HUES48 (cell line): ENCODE measurements at regions not wholly inside any gene's neighbourhood (a gene's known extent, or its start where the extent isn't known, plus 50 kb on each side); places are given as distances from the start of the nearest gene placed in this dataset.

Experiments
- H3K27ac ChIP-seq: one replicate; pipeline ENCODE4 v1.7.0; 2013; ENCODE audit warnings: low read depth, low read length, inconsistent platforms
- H3K27me3 ChIP-seq: 2 replicates; pipeline ENCODE4 v1.6.1; 2013; ENCODE audit warnings: mild to moderate bottlenecking, low read length; ENCODE audit not compliant: control insufficient read depth, insufficient read depth
- H3K36me3 ChIP-seq: 2 replicates; pipeline ENCODE4 v1.6.1; 2013; ENCODE audit warnings: low read length; ENCODE audit not compliant: control insufficient read depth, insufficient read depth
- H3K4me1 ChIP-seq: 2 replicates; pipeline ENCODE4 v1.6.1; 2013; ENCODE audit warnings: mild to moderate bottlenecking, low read length; ENCODE audit not compliant: control insufficient read depth, insufficient read depth
- H3K4me3 ChIP-seq: 2 replicates; pipeline ENCODE4 v1.5.1; 2013; ENCODE audit warnings: mild to moderate bottlenecking, low read depth, low read length
- H3K9ac ChIP-seq: 2 replicates; pipeline ENCODE4 v1.6.1; 2013; ENCODE audit warnings: mild to moderate bottlenecking, low read depth, low read length, moderate library complexity
- H3K9me3 ChIP-seq: 2 replicates; pipeline ENCODE4 v1.6.1; 2013; ENCODE audit warnings: low read length; ENCODE audit not compliant: control insufficient read depth, insufficient read depth

GRCh38 chr2:176704282-176704858 is 435.1 kb downstream of the MTX2 start:
- Histone ChIP-seq H3K36me3 (no peaks in the 10 kb centered on the region), H3K4me1 (peaks cover 7% of the 10 kb centered on the region), H3K27me3 (no peaks in the 10 kb centered on the region), H3K9ac (no peak overlapping the region), H3K4me3 (no peak overlapping the region), H3K9me3 (no peaks in the 10 kb centered on the region), H3K27ac (no peak overlapping the region)

- Histone ChIP-seq H3K27ac (no peak overlapping the region), H3K36me3 (no peaks in the 10 kb centered on the region), H3K9me3 (no peaks in the 10 kb centered on the region), H3K4me1 (no peaks in the 10 kb centered on the region), H3K9ac (no peak overlapping the region), H3K27me3 (no peaks in the 10 kb centered on the region), H3K4me3 (no peak overlapping the region)
Observed at GRCh38 chr2:176709149-176709951, 440.1 kb downstream of the MTX2 start.

DNA sequence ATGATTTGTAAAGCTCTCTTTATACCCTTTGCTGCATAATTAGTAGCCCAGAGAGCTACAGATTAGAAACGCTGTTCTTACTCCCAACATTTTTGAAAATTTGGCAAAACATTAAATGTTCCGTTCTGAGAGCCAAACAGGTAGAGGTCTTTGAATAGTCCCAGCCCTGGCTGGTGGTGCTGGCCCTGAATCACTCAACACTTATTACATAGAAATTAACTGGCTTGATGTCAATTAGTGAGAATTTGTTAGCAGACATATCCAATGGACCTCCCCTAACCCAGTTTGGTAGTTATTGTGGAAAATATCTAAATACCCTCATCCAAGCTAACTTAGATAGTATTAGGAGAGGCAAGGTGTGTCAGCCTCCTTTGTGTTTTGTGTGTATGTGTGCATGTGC is 440.7 kb downstream of the MTX2 start:
- H3K4me1 ChIP-seq = no peaks in the 10 kb centered on the region
- H3K36me3 ChIP-seq = no peaks in the 10 kb centered on the region
- H3K9ac ChIP-seq = no peak overlapping the region
- H3K27me3 ChIP-seq = no peaks in the 10 kb centered on the region
- no peaks in the 10 kb centered on the region for H3K9me3 ChIP-seq
- H3K27ac ChIP-seq = no peak overlapping the region
- no peak overlapping the region for H3K4me3 ChIP-seq

DNA sequence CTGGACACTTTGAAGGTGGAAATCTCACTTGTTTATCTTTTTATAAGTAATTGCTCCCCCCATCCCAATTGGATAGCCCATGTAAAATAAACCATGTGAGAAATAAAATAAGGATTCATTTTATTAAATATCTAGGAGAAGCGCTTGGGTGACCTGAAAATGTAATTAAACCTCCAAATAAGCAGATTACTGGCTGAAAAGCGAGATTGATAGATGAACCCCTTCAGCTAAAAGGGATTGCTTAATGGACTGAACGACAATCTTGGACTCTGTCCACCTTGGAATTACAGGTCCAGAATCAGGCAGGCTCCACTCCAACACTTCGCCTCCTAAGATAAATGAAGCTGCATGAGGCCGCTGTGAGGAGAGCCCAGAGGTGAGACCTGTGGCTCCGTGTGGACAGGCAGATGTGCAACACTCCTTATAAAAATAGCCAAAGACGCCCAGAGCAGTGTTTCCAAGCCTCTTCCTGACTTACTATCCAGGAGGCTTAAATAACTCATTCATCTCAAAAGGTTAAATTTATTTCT is 441.5 kb downstream of the MTX2 start:
- Histone ChIP-seq H3K9me3 (no peaks in the 10 kb centered on the region), H3K36me3 (no peaks in the 10 kb centered on the region), H3K4me3 (no peak overlapping the region), H3K4me1 (no peaks in the 10 kb centered on the region), H3K27me3 (no peaks in the 10 kb centered on the region), H3K27ac (no peak overlapping the region), H3K9ac (no peak overlapping the region)

GRCh38 chr2:176725873-176726645 is 456.8 kb downstream of the MTX2 start:
- Histone ChIP-seq H3K9ac (no peak overlapping the region), H3K27ac (no peak overlapping the region), H3K36me3 (no peaks in the 10 kb centered on the region), H3K4me1 (no peaks in the 10 kb centered on the region), H3K4me3 (no peak overlapping the region), H3K27me3 (no peaks in the 10 kb centered on the region), H3K9me3 (no peaks in the 10 kb centered on the region)

DNA sequence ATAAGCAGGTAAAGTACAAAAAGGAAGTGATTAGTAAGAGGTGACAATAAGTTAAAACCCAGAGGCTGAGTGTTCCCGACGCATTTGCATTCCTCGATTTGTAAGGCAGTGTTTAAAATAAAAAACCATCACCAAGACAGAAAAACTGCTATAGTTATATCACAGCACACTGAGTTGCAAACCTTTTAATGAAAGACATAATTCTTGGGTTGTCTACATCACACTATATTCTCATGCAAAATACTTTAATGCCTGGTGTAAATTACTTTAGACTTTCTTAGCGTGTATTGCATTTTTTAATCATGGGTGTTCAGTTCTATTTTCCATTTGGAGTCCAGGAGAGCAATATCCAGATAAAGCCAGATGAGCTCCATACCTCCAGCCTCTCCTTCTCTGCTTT is 458.5 kb downstream of the MTX2 start:
- H3K4me3 ChIP-seq = no peak overlapping the region
- H3K9me3 ChIP-seq = no peaks in the 10 kb centered on the region
- no peak overlapping the region for H3K9ac ChIP-seq
- no peaks in the 10 kb centered on the region for H3K27me3 ChIP-seq
- H3K4me1 ChIP-seq = no peaks in the 10 kb centered on the region
- no peaks in the 10 kb centered on the region for H3K36me3 ChIP-seq
- H3K27ac ChIP-seq = no peak overlapping the region

DNA sequence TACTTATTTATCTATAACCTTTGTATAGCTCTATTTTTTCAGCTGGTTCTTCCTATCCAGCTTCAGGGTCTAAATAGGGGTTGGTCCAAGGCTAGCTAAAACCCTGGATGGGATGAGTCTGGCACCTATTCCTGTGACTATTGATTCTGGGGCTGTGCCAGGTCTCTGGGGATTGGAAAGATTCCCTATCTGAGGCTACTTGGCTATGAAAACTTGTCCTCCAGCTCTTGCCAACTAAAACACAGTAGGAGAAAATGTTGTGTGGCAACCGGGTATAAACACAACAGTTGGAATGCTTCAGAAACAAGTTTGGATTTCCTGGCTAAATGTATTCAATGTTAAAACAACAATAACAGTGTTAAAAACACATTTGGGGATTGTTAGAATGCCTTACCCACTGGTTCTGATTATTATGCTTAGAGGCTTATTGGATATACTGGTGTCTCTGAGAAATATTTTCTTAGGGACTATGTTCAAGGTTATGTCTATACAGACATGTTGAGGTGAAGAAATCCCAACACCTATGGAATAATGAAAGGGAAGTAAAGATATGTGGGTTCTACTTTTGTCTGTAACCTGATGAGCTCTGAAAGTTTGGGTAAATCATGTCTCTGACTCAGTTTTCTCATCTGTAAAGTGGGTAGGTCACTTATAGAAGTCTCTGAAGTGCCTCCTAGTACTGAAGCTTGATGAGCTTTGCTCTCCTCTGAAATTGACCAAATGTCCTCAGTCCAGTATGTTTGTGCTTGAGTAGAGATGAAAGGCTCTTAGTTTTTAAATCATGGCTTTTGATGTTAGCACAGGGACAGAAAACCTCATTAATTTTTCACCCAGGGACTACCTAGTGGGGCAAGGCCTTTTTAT is 460.7 kb downstream of the MTX2 start:
- no peak overlapping the region for H3K4me3 ChIP-seq
- no peaks in the 10 kb centered on the region for H3K36me3 ChIP-seq
- H3K27ac ChIP-seq = no peak overlapping the region
- no peaks in the 10 kb centered on the region for H3K9me3 ChIP-seq
- no peaks in the 10 kb centered on the region for H3K4me1 ChIP-seq
- no peak overlapping the region for H3K9ac ChIP-seq
- H3K27me3 ChIP-seq = no peaks in the 10 kb centered on the region

DNA sequence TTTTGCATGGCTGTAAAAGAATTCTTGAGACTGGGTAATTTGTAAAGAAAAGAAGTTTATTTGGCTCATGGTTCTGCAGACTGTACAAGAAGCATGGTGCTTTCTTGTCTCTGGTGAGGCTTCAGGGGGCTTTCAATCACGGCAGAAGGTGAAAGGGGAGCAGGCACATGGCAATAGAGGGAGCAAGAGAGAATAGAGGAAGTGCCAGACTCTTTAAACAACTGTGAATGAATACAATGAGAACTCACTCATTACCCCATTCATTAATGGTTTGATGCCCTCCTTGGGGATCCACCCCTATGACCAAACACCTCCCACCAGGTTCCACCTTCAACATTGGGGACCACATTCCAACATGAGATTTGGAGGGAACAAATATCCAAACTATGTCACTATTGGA is 463.5 kb downstream of the MTX2 start:
- H3K27ac ChIP-seq = no peak overlapping the region
- H3K4me3 ChIP-seq = no peak overlapping the region
- H3K9ac ChIP-seq = no peak overlapping the region
- no peaks in the 10 kb centered on the region for H3K9me3 ChIP-seq
- no peaks in the 10 kb centered on the region for H3K27me3 ChIP-seq
- H3K4me1 ChIP-seq = no peaks in the 10 kb centered on the region
- H3K36me3 ChIP-seq = no peaks in the 10 kb centered on the region

DNA sequence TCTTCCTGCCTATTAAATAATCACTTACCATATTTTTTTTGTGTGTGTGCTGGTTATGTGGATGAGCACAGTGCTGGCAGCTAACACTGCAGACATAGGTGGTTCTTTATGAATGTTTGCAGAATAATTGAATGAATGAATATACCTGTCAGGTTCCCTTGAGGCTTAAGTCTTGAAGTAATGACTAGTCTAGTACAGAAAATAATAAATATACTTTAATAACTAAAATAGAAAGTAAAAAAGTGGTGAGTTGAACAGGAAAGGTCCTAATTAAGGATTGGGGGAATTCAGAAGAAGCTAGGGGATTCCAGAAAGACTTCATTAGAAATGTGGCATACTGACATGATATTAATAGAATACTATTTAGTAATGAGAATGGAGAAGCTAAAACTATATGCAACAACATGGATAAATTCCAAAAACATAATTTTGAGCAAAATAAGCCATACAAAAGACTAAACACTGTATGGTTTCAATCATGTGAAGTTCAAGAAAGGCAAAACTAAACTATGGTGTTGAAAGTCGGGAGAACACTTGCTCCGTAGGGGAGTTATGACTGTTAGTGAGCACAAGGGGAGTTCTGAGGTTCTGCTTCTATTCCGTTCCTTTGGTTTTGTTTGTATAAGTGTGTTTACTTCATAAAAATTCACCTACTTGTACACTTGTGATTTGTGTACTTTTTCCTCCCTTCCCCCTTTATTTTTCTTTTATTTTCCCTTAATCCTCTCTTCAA is 464.6 kb downstream of the MTX2 start:
- H3K27ac ChIP-seq = no peak overlapping the region
- no peaks in the 10 kb centered on the region for H3K27me3 ChIP-seq
- no peak overlapping the region for H3K4me3 ChIP-seq
- H3K9ac ChIP-seq = no peak overlapping the region
- H3K9me3 ChIP-seq = no peaks in the 10 kb centered on the region
- no peaks in the 10 kb centered on the region for H3K4me1 ChIP-seq
- no peaks in the 10 kb centered on the region for H3K36me3 ChIP-seq

DNA sequence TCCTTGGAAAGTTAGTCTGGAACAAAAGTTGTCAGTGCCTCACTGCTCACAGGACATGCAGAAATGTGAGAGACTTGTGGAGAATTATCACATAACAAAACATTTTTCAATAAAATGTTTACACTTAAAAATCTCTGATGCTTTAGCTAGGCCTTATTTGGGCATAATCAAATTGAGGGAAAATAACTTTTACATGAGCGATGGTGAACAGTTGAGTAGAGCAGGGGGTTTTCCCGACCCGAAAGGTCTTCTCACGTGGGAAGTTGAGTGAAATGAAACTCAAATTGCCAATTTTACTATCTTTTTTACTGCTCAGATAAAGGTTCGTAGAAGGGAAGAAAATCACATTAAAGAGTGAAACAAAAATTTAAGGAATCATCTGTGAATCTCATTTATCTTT is 465.6 kb downstream of the MTX2 start:
- Histone ChIP-seq H3K9ac (no peak overlapping the region), H3K9me3 (no peaks in the 10 kb centered on the region), H3K27ac (no peak overlapping the region), H3K27me3 (no peaks in the 10 kb centered on the region), H3K4me3 (no peak overlapping the region), H3K4me1 (no peaks in the 10 kb centered on the region), H3K36me3 (no peaks in the 10 kb centered on the region)
